ENCODE measurements at regions not wholly inside any gene's neighbourhood (a gene's known extent, or its start where the extent isn't known, plus 50 kb on each side); places are given as distances from the start of the nearest gene placed in this dataset.

DNA sequence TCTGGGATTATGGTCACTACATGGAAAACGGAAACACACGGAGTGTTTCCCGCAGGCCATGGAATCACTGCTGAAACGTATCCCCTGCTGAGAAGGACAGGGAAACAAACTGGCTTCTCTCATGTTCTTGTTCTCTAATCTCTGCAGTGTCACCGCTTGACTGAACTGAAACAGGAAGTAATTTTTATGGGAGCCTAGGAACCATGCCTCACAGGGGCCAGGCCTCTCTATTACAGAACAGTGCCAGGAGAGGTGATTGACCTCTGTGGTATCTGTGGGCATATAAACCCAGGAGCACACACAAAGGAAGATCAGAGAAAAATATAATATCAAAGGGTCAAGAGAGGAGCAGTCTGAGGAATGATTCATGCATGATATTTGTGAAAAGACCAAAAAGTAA, 88.9 kb upstream of the RBMY1B start:
- Histone ChIP-seq H2AFZ (ENCODE audit: low read length) (no peak overlapping the region), H2AK5ac (ENCODE audit: low read depth, low read length) (no peak overlapping the region), H3K14ac (ENCODE audit: insufficient read length) (no peak overlapping the region), H3K27ac (ENCODE audit: low read depth, low read length) (no peak overlapping the region), H3K18ac (ENCODE audit: extremely low read depth, low read length) (no peak overlapping the region), H2BK5ac (ENCODE audit: low read depth, low read length) (no peak overlapping the region), H3K79me1 (ENCODE audit: low read depth, low read length) (no peaks in the 10 kb centered on the region), H4K91ac (replicated peaks; ENCODE audit: insufficient read length, low read length) (no peak overlapping the region), H3K23me2 (ENCODE audit: low read depth, low read length) (no peaks in the 10 kb centered on the region), H2BK15ac (ENCODE audit: low read length) (no peak overlapping the region), H4K8ac (ENCODE audit: extremely low read depth, insufficient read depth, low read length) (no peak overlapping the region), H3K56ac (replicated peaks; ENCODE audit: insufficient read length, low read depth, low read length) (no peak overlapping the region), H2BK20ac (ENCODE audit: low read length) (no peak overlapping the region), H3K9me3 (ENCODE audit: insufficient read depth in 2 of 2, low read depth in 1 of 2, low read length in 1 of 2) (peaks cover 6 to 13% of the 10 kb centered on the region in 2 experiments; a peak in 1 of 4 replicates), H3K4me1 (replicated peaks in 1 of 4; ENCODE audit: control insufficient read depth in 3 of 4, insufficient read depth in 4 of 4, low read length in 3 of 4) (no peaks in the 10 kb centered on the region), H2BK120ac (replicated peaks; ENCODE audit: low read depth, low read length) (no peak overlapping the region), H3K23ac (ENCODE audit: insufficient read length) (no peak overlapping the region), H3K79me2 (ENCODE audit: control insufficient read depth in 1 of 2, insufficient read depth in 2 of 2, low read length in 2 of 2) (no peaks in the 10 kb centered on the region), H2BK12ac (ENCODE audit: low read depth, low read length) (no peak overlapping the region), H3K4me3 (ENCODE audit: extremely low read depth in 1 of 4, insufficient read depth in 2 of 4, low read depth in 3 of 4, low read length in 4 of 4) (no peak overlapping the region), H3K36me3 (ENCODE audit: control insufficient read depth in 2 of 4, insufficient read depth in 4 of 4, low read length in 3 of 4) (no peaks in the 10 kb centered on the region), H4K5ac (ENCODE audit: insufficient read length, low read depth, low read length) (no peak overlapping the region), H4K20me1 (replicated peaks in 1 of 2; ENCODE audit: control insufficient read depth in 1 of 2, insufficient read depth in 2 of 2, low read length in 2 of 2) (no peaks in the 10 kb centered on the region), H3K4me2 (ENCODE audit: insufficient read depth in 1 of 2, low read depth in 2 of 2, low read length in 2 of 2) (no peak overlapping the region), H3K9ac (replicated peaks in 1 of 4; ENCODE audit: extremely low read depth in 1 of 4, low read depth in 3 of 4, low read length in 3 of 4) (no peak overlapping the region), H3K27me3 (replicated peaks in 1 of 4; ENCODE audit: control insufficient read depth in 3 of 4, extremely low read depth in 1 of 4, insufficient read depth in 3 of 4, low read length in 3 of 4) (no peaks in the 10 kb centered on the region), H3K4ac (replicated peaks; ENCODE audit: insufficient read length, low read depth, low read length) (no peak overlapping the region)
- CTCF ChIA-PET (ENCODE audit: partially characterized antibody): no interaction called here
- FAIRE-seq: no peak
- WGBS, 2 experiments (ENCODE audit: extremely low coverage in 1 of 2, insufficient coverage in 1 of 2, insufficient read length in 1 of 2, insufficient replicate concordance in 2 of 2, low coverage in 1 of 2, low lambda C conversion rate in 2 of 2, missing lambda C conversion rate in 1 of 2): 84% methylated on average over 5 of the region's 5 CpGs; no CpG with 5 or more reads in 1 of the 2 experiments
- DNase-seq (ENCODE audit: low read depth in 1 of 2, low spot score in 2 of 2): no peak
- POLR2A ChIA-PET (ENCODE audit: partially characterized antibody): no interaction called here
- TF ChIP-seq RFX5 (IDR thresholded peaks at IDR 0.05; ENCODE audit: borderline replicate concordance, low read depth, low read length) (no peak), CEBPB (IDR thresholded peaks at IDR 0.05; ENCODE audit: low read depth, low read length) (no peak), RBBP5 (IDR thresholded peaks at IDR 0.05; ENCODE audit: borderline replicate concordance, low read depth, low read length) (no peak), TEAD4 (IDR thresholded peaks at IDR 0.05; ENCODE audit: low read depth, low read length) (no peak), RXRA (IDR thresholded peaks at IDR 0.05; ENCODE audit: insufficient read depth, low read depth, low read length) (no peak), TBP (IDR thresholded peaks at IDR 0.05; ENCODE audit: low read depth, low read length) (no peak), PHF8 (conservative IDR thresholded peaks at IDR 0.05; ENCODE audit: low read depth, low read length) (no peak), POU5F1 (IDR thresholded peaks at IDR 0.05; ENCODE audit: low read depth, low read length) (no peak), YY1 (IDR thresholded peaks at IDR 0.05; ENCODE audit: low read depth, low read length) (no peak), BACH1 (IDR thresholded peaks at IDR 0.05; ENCODE audit: low read length) (no peak), GTF2F1 (IDR thresholded peaks at IDR 0.05; ENCODE audit: borderline replicate concordance, low read depth, low read length) (no peak), SIRT6 (IDR thresholded peaks at IDR 0.05; ENCODE audit: low read length) (no peak)
